Right renal cortex interstitium (tissue), 3 donors: ENCODE measurements at regions not wholly inside any gene's neighbourhood (a gene's known extent, or its start where the extent isn't known, plus 50 kb on each side); places are given as distances from the start of the nearest gene placed in this dataset.

ENCODE experiments used
- DNase-seq, 3 donors: peaks; one replicate each; pipeline ENCODE4 v3.0.0-alpha.2; 2013; ENCODE audit warnings: low read depth in 3 of 3, low spot score in 2 of 3

GRCh38 chr6:22668307-22668706 is 98.9 kb downstream of the HDGFL1 start:
- DNase-seq: no peak

GRCh38 chr6:22668717-22669116 is 99.4 kb downstream of the HDGFL1 start:
- no peak for DNase-seq

GRCh38 chr6:22670605-22671004 is 101.2 kb downstream of the HDGFL1 start:
- DNase-seq: no peak

- no peak for DNase-seq
Observed at GRCh38 chr6:22673474-22673873, 104.1 kb downstream of the HDGFL1 start.

- DNase-seq: no peak
Observed at GRCh38 chr6:22680950-22681349, 111.6 kb downstream of the HDGFL1 start.

- no peak for DNase-seq
Observed at GRCh38 chr6:22681761-22682160, 112.4 kb downstream of the HDGFL1 start.

GRCh38 chr6:22682979-22683378 is 113.6 kb downstream of the HDGFL1 start:
- DNase-seq: no peak

- DNase-seq: no peak
Observed at GRCh38 chr6:22690446-22690845, 121.1 kb downstream of the HDGFL1 start.

GRCh38 chr6:22694092-22694724 is 124.8 kb downstream of the HDGFL1 start:
- no peak for DNase-seq

- no peak for DNase-seq
Observed at GRCh38 chr6:22696481-22696880, 127.1 kb downstream of the HDGFL1 start.

GRCh38 chr6:22697306-22697705 is 127.9 kb downstream of the HDGFL1 start:
- no peak for DNase-seq

GRCh38 chr6:22699151-22699550 is 129.8 kb downstream of the HDGFL1 start:
- no peak for DNase-seq

GRCh38 chr6:22706651-22707050 is 137.3 kb downstream of the HDGFL1 start:
- no peak for DNase-seq

- DNase-seq: no peak
Observed at GRCh38 chr6:22708469-22708868, 139.1 kb downstream of the HDGFL1 start.

- no peak for DNase-seq
Observed at GRCh38 chr6:22709803-22710202, 140.4 kb downstream of the HDGFL1 start.

- no peak for DNase-seq
Observed at GRCh38 chr6:22716721-22717120, 147.4 kb downstream of the HDGFL1 start.

GRCh38 chr6:22717915-22718314 is 148.5 kb downstream of the HDGFL1 start:
- DNase-seq: no peak

GRCh38 chr6:22722913-22723312 is 153.5 kb downstream of the HDGFL1 start:
- DNase-seq: no peak

- no peak for DNase-seq
Observed at GRCh38 chr6:22726966-22727365, 157.6 kb downstream of the HDGFL1 start.

GRCh38 chr6:22727710-22728109 is 158.3 kb downstream of the HDGFL1 start:
- no peak for DNase-seq

GRCh38 chr6:22732176-22732970 is 163.0 kb downstream of the HDGFL1 start:
- DNase-seq: no peak

GRCh38 chr6:22736740-22737139 is 167.4 kb downstream of the HDGFL1 start:
- no peak for DNase-seq
